Right atrium auricular region (tissue), 2 donors: ENCODE measurements at regions not wholly inside any gene's neighbourhood (a gene's known extent, or its start where the extent isn't known, plus 50 kb on each side); places are given as distances from the start of the nearest gene placed in this dataset.
"Not testable (repeated sequence)": the region's sequence is repeated elsewhere in the genome, so short reads cannot be mapped to it uniquely, and the experiment has no call there.

Source experiments
- DNase-seq: peaks from one replicate; pipeline ENCODE4 v3.0.0-alpha.2; 2019; ENCODE audit warnings: low spot score
- H3K27ac ChIP-seq, 2 donors: fragments of 200-600 bp; sonication (generic); 1 replicate in 1 of 2; 2 replicates in 1 of 2; pipeline ENCODE4 v1.5.1; 2016 to 2019
- H3K27me3 ChIP-seq, 2 donors: fragments of 200-600 bp; sonication (generic); one replicate each; pipeline versions ENCODE4 v1.5.1 to v1.6.0; 2017 to 2019
- H3K36me3 ChIP-seq: fragments of 200-600 bp; sonication (generic); one replicate; pipeline ENCODE4 v1.5.1; 2016
- H3K4me1 ChIP-seq, 2 donors: fragments of 200-600 bp; sonication (generic); one replicate each; pipeline versions ENCODE4 v1.5.1 to v1.6.0; 2017 to 2019
- H3K4me3 ChIP-seq, 2 donors: fragments of 200-600 bp; sonication (generic); 1 replicate in 1 of 2; 2 replicates in 1 of 2; pipeline ENCODE4 v1.5.1; 2017 to 2019; ENCODE audit warnings: mild to moderate bottlenecking in 1 of 2, moderate library complexity in 1 of 2
- H3K9me3 ChIP-seq, 2 donors: fragments of 200-600 bp; sonication (generic); one replicate each; pipeline ENCODE4 v1.5.1; 2019

- not testable (repeated sequence) for H3K36me3 ChIP-seq, H3K27me3 ChIP-seq, H3K27ac ChIP-seq, H3K4me1 ChIP-seq, H3K4me3 ChIP-seq, H3K9me3 ChIP-seq, DNase-seq
Observed at GRCh38 chr17:16838795-16839194, 133.1 kb downstream of the TNFRSF13B start.

- not testable (repeated sequence) for H3K27ac ChIP-seq, DNase-seq, H3K4me3 ChIP-seq
Observed at GRCh38 chr17:16838287-16838686, 133.6 kb downstream of the TNFRSF13B start.

DNA sequence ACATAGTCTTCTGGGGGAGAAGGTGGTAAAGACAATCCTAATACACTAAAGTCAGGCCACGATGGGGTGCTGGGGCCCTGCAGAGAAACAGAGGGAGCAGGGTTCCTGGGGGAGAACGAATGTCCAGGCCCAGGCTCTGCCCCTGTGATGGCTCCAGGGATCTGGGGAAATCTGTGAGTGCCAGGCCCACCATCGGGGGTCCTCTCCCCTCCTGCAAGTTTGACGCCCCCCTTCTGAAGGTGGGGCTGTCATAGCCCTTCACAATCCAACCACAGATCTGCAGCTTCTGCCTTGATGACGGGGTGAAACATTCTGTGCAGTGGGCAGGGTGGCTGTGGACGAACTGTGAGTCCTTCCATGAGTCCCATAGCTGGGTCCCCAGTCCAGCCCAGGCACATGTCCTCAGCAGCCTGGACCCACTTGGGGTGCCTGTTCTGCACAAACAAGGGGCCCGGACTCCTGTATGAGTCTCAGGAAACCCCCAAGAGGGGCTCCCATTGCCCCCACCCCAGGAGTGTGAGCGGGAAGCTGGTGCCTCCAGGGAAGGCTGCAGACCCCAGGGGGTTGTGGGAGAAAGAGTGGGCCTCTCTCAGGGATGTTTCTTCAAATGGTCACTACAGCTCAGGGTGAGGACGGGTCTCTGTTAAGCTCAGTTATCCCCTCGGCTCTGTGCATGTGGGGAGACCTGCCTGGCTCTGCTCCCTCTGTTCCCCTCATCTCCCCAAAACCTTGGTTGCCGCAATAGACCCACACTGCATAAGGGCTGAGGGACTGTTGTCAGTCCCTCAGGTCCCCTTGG lies 134.3 kb downstream of the TNFRSF13B start:
- not testable (repeated sequence) for H3K36me3 ChIP-seq

More at GRCh38 chr17:16838287-16838686, 133.6 kb downstream of the TNFRSF13B start:
- H3K36me3 ChIP-seq, H3K27me3 ChIP-seq, H3K4me1 ChIP-seq, H3K9me3 ChIP-seq: not testable (repeated sequence)

DNA sequence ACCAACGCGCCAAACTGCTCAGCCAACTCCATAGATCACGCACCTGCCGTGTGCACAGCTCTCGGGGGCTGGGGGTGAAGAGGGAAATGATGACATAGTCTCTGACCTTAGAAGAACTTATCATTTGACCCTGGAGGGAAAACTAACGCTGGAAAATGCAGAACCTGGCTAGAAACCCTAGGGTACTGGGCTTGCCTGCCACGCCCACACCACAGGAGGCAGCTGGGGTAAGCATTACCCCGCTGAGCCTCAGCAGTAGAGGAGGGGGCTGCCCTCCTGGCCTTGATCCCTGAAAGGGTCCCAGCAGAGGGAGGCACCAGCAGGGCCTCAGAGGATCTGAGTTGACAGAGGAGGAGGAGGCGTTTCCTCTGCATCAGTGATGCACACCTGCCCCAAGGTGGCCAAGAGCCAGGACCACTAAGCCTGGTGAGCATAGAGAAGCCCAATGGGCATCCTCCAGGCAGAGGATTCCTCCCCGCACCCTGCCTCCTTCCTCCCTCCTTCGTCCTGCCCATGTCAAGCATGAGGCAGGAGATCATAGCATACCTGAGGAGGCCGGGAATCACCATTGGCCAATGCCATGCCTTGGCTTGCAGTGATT lies 135.5 kb downstream of the TNFRSF13B start:
- not testable (repeated sequence) for H3K4me1 ChIP-seq, H3K36me3 ChIP-seq, DNase-seq, H3K27me3 ChIP-seq, H3K4me3 ChIP-seq, H3K27ac ChIP-seq, H3K9me3 ChIP-seq

More for the DNA sequence above, 134.3 kb downstream of the TNFRSF13B start:
- not testable (repeated sequence) for H3K27me3 ChIP-seq, H3K9me3 ChIP-seq, H3K4me3 ChIP-seq, H3K4me1 ChIP-seq, DNase-seq, H3K27ac ChIP-seq

DNA sequence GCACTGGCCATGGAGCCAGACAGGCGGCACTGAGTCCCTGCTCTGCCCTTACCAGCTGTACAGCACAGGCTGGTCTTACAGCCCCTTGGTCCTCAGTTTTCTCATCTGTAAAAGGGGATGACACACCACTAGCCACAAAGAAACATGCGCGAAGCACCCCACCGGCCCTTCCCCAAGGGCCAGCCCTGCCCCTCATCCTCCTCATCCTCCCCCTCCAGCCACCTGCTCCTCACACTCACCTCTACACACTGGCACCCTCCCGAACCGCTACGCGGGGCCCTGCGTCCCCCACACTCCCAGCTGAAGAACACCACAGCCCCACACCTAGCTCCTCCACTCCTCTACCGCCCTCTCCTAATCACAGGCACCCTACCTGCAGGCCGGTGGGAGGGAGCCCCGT lies 138.4 kb downstream of the TNFRSF13B start:
- not testable (repeated sequence) for DNase-seq, H3K9me3 ChIP-seq, H3K27me3 ChIP-seq, H3K4me3 ChIP-seq, H3K36me3 ChIP-seq, H3K27ac ChIP-seq, H3K4me1 ChIP-seq

- not testable (repeated sequence) for H3K4me1 ChIP-seq, DNase-seq, H3K9me3 ChIP-seq, H3K36me3 ChIP-seq, H3K4me3 ChIP-seq, H3K27ac ChIP-seq, H3K27me3 ChIP-seq
Observed at GRCh38 chr17:16832853-16833252, 139.1 kb downstream of the TNFRSF13B start.

DNA sequence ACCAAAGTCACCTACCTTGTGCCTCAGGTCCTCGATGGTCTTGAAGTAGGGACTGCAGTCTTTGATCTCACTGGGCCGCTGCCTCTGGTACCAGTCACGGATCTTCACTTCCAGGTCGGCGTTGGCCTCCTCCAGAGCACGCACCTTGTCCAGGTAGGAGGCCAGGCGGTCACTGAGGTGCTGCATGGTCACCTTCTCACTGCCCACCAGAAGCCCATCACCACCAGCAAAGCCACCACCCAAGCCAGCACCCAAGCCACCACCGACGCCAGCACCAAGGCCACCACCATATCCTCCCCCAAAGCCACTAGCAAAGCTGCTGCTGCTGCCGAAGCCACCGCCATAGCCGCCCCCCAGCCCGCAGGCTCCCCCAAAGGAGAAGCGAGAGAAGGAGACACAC lies 139.7 kb downstream of the TNFRSF13B start:
- not testable (repeated sequence) for DNase-seq, H3K27me3 ChIP-seq, H3K36me3 ChIP-seq, H3K27ac ChIP-seq, H3K4me3 ChIP-seq, H3K4me1 ChIP-seq, H3K9me3 ChIP-seq

GRCh38 chr17:16830770-16831169 lies 140.7 kb downstream of the CCDC144A start:
- not testable (repeated sequence) for H3K36me3 ChIP-seq, H3K9me3 ChIP-seq, DNase-seq, H3K27ac ChIP-seq, H3K27me3 ChIP-seq, H3K4me1 ChIP-seq, H3K4me3 ChIP-seq

DNA sequence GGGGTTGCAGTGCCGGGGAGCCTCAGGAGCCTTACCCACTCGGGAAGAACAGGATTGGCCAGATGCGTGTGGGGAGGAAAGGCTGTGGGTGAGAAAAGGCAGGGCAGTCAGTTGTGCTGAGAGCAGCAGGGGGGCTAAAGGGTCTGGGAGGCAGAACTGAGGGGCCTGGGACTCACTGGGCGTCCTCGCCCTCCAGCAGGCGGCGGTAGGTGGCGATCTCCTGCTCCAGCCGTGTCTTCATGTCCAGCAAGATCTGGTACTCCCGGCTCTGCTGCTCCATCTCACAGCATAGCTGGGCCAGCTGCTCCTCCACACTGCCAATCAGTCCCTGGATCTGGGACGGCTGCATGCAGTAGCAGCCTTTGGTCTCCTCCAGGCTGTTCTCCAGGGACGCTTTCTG lies 140.2 kb downstream of the CCDC144A start:
- not testable (repeated sequence) for DNase-seq, H3K4me3 ChIP-seq, H3K36me3 ChIP-seq, H3K4me1 ChIP-seq, H3K9me3 ChIP-seq, H3K27ac ChIP-seq, H3K27me3 ChIP-seq
